Stimulated activated naive CD8-positive, alpha-beta T cell treated with anti-CD3 and anti-CD28 coated beads, Interleukin-15, Interleukin-2, amounts not matched to agents 100 U/mL and 50 U/mL, for 24 hours (primary cell): ENCODE measurements at regions not wholly inside any gene's neighbourhood (a gene's known extent, or its start where the extent isn't known, plus 50 kb on each side); places are given as distances from the start of the nearest gene placed in this dataset.
"Not testable (repeated sequence)": the region's sequence is repeated elsewhere in the genome, so short reads cannot be mapped to it uniquely, and the experiment has no call there.

Experiments used
- ATAC-seq: fragments of 150-1000 bp; cut with Tn5 transposase; one replicate; pipeline ENCODE4 v1.10.0; 2021
- DNase-seq: peaks from one replicate; pipeline ENCODE4 v3.0.0; 2021

DNA sequence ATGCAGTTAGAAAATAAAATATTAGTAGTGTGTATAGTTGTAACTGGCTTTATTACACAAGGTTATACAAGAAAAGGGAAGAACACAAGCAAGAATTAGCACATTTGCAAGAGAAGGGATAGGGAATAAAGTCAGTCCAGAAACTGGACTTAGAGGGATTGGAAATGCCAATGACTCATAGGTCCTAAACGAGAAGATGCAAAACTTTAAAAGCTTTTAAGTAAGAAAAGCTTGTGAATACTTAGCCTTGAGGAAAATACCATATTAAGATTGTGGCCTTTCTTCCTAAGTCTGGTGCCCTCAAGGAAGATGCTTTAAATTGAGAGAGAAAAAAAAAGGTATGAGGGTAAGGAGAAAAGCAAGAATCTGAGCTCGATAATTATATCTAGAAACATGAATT is 102.3 kb upstream of the MCHR2 start:
- DNase-seq (no peak), ATAC-seq (no peak)

DNA sequence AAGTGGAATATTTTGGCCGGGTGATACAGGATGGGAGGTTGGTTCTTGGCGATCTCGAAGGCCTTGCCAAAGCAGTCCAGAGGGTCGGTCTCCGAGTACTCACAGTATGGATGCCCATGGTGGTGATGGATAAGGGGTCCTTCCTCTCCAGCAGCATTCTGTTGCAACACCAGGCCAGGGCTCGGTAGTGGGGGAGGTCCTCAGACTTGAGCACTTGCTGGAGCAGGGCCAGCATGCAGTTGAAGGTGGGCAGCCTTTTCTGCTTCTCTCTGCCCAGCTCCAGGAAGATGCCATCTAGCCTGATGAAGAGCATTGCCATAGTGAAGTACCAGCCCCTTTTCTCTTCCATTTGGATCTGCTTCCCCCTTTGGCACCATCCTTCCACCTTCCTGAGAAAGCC is 99.4 kb upstream of the MCHR2 start:
- no peak for DNase-seq
- no peak for ATAC-seq

DNA sequence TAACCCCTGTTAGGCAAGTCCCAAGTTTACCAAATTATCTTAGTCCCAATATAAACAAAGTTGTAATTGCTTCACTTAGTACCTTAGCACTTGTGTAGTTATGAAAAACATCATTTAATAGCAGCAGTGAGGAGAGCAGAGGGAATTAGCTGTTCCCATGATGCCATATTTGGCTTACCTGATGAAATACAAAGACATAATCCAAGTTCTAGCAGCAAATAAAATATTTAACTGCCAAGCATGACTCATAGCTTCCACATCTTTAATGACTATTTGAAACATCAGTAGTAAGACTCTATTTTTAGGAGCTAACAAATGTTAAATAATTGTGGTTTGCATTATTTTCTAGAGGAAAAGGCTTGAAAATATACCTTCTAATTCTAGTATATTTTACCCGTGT is 94.0 kb upstream of the MCHR2 start:
- no peak for ATAC-seq
- DNase-seq: no peak

DNA sequence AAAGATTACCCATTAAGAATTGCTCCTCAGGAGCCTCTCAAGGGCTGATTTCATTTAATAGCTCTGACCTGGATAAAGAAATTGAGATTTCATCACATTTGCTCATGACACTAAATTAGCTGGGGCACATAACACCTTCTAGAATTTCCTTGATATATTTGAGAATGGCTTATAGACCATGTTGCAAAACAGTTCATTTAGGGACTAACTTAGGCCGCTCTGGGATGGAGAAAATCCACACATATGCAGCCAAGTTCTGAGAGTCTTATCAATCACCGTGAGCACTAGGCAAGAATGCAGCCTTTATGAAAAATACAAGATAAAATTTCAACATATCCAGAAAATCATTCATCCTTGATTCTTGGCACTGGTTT is 91.0 kb upstream of the MCHR2 start:
- no peak for ATAC-seq
- DNase-seq: no peak

DNA sequence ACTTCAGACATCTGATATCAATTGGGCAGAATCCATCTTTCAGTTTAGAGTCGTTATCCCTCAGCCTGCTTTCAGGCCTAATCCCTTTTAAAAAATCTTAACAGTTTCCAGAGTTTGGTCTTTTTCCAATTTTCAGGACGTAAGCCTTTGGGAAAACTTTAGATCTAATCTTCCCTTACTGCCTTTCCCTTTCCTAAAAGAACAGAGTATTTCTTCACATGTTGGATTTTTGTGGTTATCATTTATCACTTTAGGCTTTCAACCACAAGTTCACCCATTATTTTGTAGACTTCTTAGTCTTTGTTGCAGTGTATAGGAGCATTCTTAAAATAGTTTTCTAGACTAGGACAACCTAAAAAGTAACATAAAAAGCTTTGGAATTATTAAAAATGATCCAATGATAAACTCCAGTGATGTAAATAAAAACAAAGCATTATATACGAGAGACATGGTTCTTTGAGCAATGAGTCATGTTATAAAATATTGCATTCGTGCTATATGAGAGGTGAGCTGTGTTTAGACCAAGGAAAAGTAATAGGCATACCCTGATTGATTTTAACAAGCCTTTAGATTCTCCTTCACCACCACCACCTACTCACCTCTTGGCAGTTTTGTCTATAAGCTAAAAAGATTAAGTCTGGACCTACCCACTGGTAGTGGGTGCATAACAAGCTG is 90.4 kb upstream of the MCHR2 start:
- ATAC-seq (no peak), DNase-seq (no peak)

DNA sequence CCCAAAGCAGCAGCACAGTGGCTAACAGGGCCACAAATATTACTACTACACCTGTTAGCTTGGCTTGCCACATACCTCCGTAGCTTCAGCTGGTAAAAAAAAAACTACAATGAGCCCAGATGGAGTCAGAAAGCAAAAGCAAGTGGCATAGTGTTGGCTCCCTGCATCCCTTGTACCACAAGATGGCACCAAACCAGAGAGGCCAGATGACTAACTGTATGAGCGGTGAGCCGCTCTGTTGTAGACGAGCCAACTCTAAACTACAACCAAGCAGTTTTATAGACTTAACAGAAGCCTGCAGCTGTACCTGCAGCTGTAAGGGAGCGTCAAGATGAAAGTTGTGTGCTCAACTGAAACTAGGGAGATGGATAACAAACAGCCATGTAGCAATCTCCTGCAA is 84.5 kb upstream of the MCHR2 start:
- ATAC-seq: no peak
- DNase-seq: no peak

DNA sequence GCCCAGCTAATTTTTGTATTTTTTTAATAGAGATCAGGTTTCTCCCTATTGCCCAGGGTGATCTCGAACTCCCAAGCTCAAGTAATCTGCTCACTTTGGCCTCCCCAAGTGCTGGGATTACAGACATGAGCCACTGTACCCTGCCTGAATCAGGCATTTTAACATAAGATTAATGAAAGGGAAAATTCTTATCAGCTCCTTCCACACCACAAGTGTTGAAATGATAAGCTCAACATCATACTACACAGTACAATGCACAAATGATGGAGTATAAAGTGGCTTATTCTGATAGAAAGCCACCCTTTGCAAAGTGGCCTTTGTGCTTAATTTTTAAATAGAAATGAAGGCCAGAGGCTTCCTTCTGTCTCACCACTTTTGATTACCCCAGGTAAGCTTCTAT is 71.3 kb upstream of the MCHR2 start:
- no peak for ATAC-seq

DNA sequence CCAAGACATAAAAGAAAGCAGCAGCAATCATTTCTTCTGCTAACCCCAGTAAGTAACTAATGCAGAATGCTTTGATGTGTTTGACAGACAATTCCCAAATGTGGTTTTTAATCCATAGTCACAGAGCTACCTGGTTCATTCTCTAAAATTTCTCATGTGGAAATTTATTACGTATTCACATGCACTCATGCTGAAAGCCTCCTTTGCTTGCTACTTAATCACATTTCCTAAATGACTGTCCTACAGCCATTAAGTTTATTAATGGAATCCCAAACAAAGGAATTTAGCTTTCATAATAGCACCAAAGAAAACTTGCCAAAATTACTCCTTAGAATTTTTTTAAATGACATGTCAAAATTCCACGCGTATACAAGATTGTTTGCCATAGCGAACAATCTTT is 68.6 kb upstream of the MCHR2 start:
- DNase-seq (no peak), ATAC-seq (no peak)

More for the DNA sequence above, 71.3 kb upstream of the MCHR2 start:
- no peak for DNase-seq

DNA sequence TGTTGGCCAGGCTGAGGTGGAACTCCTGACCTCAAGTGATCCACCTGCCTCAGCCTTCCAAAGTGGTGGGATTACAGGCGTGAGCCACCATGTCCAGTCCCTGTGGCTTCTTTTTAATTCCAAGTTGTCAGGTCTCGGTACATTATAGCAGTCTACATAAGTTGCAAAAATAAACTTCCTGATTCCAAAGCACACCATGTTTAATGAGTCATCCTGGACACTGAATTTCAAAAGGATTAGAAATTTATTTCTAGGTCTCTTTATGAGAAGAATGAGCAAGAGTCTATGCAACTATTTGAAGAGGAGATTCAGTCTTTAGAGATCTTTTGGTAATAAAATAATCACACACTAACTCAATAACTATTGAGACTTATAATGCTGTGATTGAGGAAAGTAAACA is 63.9 kb upstream of the MCHR2 start:
- no peak for DNase-seq
- no peak for ATAC-seq

DNA sequence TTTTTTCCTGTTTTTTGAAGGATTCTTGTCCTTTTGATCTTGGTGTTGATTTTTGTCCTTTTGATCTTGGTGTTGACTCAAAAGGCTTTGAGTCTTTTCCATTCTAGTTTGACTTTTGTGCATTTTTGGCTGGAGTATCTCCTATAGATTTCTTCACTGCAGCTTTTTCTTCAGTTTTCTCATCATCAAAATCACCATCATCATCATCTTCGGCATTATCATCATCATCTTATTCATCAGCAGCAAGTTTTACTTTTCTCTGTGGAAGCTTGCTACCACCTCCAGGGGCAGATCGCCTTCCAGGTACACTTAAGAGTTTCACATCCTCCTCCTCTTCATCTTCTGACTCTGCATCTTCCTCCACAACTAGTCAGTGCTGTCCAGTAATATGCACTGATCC is 56.5 kb upstream of the MCHR2 start:
- DNase-seq (no peak), ATAC-seq (no peak)

DNA sequence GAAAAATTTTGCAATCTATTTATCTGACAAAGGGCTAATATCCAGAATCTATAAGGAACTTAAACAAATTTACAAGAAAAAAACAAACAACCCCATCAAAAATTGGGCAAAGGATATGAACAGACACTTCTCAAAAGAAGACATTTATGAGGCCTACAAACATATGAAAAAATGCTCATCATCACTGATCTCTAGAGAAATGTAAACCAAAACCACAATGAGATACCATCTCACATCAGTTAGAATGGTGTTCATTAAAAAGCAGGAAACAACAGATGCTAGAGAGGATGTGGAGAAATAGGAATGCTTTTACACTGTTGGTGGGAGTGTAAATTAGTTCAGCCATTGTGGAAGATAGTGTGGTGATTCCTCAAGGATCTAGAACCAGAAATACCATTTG is 49.9 kb upstream of the MCHR2 start:
- ATAC-seq, DNase-seq: not testable (repeated sequence)
